Hindlimb muscle (tissue), 1 donor: ENCODE measurements at regions not wholly inside any gene's neighbourhood (a gene's known extent, or its start where the extent isn't known, plus 50 kb on each side); places are given as distances from the start of the nearest gene placed in this dataset.

Source experiments
- DNase-seq: peaks from one replicate; pipeline ENCODE4 v3.0.0-alpha.2; 2013

DNA sequence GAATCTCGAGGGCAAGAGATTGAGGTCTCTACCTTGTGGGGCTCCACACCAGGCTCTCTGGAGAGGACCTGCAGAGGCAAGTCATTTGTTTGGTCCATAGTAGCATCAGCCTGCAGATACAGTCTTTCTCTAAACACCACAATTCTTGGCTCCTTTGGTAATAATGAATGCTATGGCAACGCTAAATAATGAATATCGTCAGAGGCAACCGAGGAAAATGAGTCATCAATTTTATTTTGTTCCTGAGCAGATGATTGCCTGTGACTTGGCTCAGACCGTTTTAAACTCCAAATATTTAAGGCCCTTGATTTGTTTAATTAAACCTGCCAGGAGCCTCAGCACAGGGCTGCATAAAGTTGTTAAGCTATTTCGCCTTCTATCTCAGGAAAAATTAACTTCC lies 924.1 kb upstream of the TMEM132C start:
- no peak for DNase-seq

- no peak for DNase-seq
Observed at GRCh38 chr12:127343940-127344339, 923.0 kb upstream of the TMEM132C start.

DNA sequence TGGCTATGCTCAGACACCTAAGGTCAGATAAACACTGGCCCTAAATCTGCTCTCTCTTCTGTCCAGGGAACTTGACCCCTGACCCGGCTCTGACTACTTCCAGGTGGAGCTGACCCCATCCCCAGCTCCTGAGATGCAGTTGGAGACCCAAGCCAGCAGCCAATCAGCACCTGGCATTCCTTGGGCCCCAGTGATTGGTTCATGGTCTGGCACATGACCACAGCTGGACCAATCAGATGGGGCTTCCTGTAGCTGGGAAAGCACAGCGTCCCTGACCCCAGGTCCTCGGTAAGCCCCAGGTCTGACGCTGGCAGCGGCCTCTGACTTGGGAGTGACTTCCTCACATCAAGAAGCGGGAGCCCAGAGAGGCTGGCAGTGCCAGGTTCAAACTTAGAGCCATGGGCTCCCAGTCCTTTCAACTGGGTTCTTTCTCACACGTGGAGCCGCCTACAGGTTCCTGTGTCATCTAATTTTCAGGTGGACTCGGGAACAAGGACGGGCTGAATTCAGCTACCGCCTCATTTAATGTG lies 915.4 kb upstream of the TMEM132C start:
- no peak for DNase-seq

GRCh38 chr12:127355061-127355841 lies 911.7 kb upstream of the TMEM132C start:
- DNase-seq, result no peak

- DNase-seq, result peak; percentile 47
Observed at GRCh38 chr12:127358888-127359287, 908.1 kb upstream of the TMEM132C start.

GRCh38 chr12:127360580-127360979 lies 906.4 kb upstream of the TMEM132C start:
- peak; percentile 12 for DNase-seq

DNA sequence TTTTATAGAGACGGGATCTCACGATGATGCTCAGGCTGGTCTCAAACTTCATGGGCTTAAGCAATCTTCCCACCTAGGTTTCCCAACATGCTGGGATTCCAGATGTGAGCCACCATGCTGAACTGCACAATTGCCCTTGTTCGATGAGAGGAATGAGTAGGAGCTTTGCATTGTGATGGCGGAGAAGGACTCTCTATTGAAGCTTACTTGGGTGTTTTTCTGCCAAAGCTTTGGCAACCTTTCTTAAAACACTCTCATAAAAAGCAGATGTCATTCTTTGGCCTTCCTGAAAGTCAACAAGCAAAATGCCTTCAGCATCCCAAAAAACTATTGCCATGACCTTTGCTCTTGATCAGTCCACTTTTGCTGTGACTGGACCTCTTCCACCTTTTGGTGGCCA lies 904.8 kb upstream of the TMEM132C start:
- DNase-seq, result no peak

GRCh38 chr12:127363392-127363791 lies 903.6 kb upstream of the TMEM132C start:
- DNase-seq, result no peak

- DNase-seq, result no peak
Observed at GRCh38 chr12:127373559-127373958, 893.4 kb upstream of the TMEM132C start.

- no peak for DNase-seq
Observed at GRCh38 chr12:127374447-127374846, 892.5 kb upstream of the TMEM132C start.

DNA sequence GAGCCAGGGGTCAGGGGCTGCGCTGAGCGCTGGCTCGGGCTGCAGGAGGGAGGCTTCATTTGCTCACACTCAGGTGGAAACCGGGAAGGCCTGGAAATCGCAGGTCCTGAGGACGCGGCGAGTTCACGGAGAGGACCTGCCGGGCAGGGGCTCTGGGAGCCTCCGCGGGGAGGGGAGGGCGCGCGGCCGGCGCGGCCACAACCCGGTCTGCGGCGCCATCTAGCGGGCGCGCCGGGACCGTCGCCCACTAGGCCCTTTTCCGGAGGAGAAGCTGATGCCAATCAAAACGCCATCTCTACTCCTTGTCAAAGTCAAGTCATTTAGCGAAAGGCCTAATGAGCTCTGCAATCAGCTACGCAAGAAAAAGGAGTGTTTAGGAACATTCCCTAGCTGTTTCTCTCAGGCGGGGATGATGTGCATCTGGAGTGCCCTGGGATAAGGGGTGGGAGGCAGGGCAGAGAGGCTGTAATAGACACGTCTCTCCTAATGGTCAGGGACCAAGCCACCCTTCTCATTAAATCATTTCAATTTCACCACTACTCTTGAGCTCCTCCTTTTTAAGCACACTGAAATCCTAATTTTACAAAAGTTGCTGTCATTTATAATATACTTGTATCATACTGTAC lies 885.8 kb upstream of the TMEM132C start:
- DNase-seq, result peak; percentile 66

GRCh38 chr12:127381681-127382080 lies 885.3 kb upstream of the TMEM132C start:
- no peak for DNase-seq

DNA sequence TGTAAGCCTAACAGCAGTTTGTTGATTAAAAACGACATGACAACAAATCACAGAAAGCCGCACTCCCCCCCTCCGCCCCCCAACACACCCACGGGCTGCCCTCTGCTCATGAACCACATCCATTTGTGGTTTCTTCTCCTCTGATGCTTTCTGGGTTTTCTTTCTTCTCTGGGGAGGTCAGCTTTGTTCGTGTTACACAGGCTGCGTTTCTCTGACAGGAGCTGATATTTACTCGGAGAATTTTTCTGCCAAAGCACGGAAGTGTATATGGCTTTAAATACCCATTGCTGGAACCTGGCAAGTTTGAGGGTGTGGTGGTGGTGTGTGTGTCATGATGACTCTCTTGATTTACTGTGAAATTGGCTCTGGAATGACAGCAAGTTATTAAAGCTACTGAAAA lies 883.7 kb upstream of the TMEM132C start:
- DNase-seq, result no peak

DNA sequence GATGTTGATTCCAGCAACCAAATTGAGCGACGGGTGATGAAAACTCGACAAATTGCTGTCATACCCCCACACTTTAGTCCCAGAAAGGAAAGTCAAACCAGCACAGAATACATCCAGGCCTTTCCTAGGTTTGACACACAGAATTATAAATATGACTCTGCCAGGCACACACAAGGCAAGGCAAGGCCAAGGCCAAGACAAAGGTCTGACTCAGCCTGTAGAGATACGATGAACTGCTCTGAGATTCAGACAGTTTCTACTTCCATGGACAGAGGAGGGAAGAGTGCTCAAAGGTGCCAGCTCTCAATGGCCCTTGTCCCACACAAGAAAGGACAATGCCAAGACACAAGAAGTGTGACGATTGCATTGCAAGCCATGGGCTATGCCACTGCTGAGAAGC lies 880.2 kb upstream of the TMEM132C start:
- no peak for DNase-seq

- no peak for DNase-seq
Observed at GRCh38 chr12:127388985-127389384, 878.0 kb upstream of the TMEM132C start.

DNA sequence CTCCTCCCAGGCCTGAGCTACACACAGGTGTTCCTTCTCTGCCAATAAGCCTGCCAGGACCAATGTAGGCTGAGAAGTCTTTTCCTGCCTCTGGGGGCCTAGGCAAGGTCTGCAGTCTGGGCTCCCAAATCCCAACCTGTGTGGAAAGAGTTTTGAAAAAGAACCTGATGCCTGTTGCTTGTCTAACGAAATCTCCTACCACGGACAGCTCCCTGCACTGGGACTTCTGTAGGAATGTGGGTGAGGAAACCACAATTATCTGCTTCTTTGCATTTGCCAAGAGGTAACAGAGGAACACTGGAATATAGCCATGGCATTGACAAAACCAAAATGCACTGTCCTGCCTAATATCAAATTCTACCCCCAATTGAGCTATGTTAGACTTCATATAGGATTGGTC lies 877.0 kb upstream of the TMEM132C start:
- no peak for DNase-seq

- no peak for DNase-seq
Observed at GRCh38 chr12:127393465-127393864, 873.5 kb upstream of the TMEM132C start.

DNA sequence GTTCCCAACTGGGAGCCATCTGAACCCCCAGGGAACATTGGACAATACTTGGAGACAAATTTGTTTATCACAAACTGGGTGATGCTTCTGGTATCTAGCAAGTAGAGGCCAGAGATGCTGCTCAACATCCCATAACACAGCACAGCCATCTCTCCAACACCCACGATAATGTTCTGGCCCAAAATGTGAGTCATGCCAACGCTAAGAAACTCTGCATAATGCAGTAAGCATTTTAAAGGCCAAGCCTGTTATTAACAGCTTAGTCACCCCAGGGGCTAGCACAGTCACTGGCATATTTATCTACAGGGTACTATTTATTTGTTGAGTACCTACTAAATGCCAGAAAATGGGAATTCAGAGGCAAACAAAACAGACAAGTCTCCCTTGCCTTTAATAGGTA lies 873.1 kb upstream of the TMEM132C start:
- DNase-seq, result no peak

GRCh38 chr12:127396734-127397133 lies 870.2 kb upstream of the TMEM132C start:
- no peak for DNase-seq

DNA sequence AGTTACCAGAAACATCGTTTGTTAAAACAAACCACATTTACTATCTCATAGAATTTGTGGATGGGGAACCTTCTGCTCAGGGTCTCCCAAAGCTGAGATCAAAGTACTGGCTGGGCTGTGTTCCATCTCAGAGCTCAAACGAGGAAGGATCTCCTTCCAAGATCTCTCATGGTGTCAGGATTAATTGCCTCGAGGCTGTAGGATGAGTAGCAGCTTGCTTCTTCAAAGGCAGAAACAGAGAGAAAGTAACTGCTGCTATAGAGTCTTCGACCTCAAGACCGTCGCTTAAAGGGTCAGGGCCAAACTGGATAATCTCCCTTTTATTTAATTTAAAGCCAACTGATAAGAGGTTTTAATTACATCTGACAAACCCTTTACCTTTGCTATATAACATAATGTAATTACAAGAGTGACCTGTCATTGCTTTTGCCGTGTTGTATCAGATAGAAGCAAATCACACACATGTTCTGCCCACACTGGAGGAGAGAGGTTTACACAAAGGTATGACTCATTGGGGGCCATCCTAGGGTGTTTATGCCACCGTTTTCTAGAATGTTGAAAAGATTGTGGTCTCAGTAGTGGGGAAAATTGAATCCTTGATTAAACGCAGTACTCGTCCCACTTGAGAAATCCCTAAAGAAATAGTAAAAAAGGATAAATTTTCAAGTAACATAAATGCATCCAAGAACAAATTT lies 868.8 kb upstream of the TMEM132C start:
- no peak for DNase-seq

DNA sequence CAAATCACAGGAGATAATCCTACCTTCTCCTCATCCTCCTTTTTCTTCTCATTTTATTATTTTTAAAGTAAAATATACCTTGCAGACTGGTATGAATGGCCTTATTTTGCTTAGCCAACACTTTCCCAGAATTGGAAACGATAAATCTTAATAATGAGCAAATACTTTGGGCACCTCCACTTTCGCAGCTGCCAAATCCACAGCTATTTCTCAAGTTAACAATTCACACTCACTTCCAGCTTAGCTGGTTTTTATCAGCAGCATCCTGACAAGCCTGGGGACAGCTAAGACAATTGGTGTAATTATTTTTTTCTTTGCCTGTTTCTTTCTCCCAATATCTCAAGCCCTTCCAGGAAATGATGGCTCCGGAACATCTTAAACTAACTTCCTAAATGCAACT lies 867.5 kb upstream of the TMEM132C start:
- DNase-seq, result no peak

DNA sequence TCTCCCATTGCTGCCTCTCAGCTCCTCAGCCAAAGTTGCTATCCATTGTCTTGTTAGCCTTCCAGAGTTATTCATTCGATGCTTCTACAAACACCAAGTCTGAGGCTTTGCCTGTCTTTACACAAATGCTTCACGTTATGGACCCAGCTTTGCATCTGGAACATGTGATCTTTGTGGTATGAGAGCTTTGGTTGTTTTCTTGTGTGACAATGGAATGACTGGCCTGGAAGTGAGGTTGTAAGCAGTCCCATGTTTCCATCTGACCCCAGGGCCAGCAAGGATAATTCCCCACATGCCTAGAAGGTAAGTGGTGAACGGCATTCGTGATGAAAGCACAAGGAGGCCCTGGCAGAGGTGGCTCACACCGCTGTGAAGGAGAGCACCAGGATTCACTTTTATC lies 866.7 kb upstream of the TMEM132C start:
- no peak for DNase-seq

DNA sequence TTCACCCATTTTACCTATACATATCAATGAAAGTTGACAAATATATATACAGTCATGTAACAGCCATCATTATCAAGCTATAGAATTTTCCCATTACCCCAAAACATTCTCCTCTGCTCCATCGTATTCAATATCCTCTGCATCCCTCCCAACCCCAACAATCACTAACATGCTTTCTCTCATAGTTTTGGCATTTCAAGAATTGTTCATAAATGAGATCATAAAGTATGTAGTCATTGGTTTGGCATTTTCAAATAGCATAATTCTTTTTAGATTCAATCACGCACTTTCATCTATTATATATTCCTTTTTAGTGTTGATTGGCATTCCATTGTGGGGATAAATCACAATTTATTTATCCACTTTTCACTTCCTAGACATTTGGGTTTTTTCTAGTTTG lies 866.0 kb upstream of the TMEM132C start:
- no peak for DNase-seq

DNA sequence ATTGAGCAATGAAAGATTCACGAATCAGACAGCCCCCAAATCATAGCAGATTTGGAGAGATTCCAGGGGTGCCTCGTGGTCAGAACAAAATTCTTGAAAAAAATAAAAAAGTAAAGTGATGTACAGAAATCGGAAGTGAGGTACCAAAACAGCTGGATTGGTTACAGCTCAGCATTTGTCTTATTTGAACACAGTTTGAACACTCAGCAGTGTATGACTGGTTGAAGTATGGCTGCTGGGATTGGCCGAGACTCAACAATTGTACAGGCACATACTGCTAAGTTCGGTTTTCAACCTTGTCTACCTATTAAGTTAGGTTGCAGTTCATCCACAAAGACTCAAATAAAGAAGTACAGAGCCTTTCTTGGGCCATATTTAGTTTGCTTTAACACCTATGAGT lies 865.4 kb upstream of the TMEM132C start:
- no peak for DNase-seq
